HUES6 (cell line): ENCODE measurements at regions not wholly inside any gene's neighbourhood (a gene's known extent, or its start where the extent isn't known, plus 50 kb on each side); places are given as distances from the start of the nearest gene placed in this dataset.

Source experiments
- H3K27ac ChIP-seq: 2 replicates; pipeline ENCODE4 v1.7.0; 2013; ENCODE audit warnings: low read depth, mild to moderate bottlenecking, low read length, inconsistent platforms
- H3K27me3 ChIP-seq: 2 replicates; pipeline ENCODE4 v1.6.1; 2013; ENCODE audit warnings: low read length; ENCODE audit not compliant: control insufficient read depth, insufficient read depth
- H3K36me3 ChIP-seq: 2 replicates; pipeline ENCODE4 v1.6.1; 2013; ENCODE audit warnings: low read length; ENCODE audit not compliant: control insufficient read depth, insufficient read depth
- H3K4me1 ChIP-seq: 2 replicates; pipeline ENCODE4 v1.6.1; 2013; ENCODE audit warnings: low read length; ENCODE audit not compliant: control insufficient read depth, insufficient read depth
- H3K4me3 ChIP-seq: 2 replicates; pipeline ENCODE4 v1.5.1; 2013; ENCODE audit warnings: low read depth, low read length
- H3K9ac ChIP-seq: one replicate; pipeline ENCODE4 v1.6.1; 2013; ENCODE audit warnings: mild to moderate bottlenecking, low read length
- H3K9me3 ChIP-seq: 2 replicates; pipeline ENCODE4 v1.6.1; 2013; ENCODE audit warnings: low read depth, low read length; ENCODE audit not compliant: control insufficient read depth, insufficient read depth

GRCh38 chr11:81869351-81870065 is 864.2 kb downstream of the FAM181B start:
- Histone ChIP-seq H3K36me3 (no peaks in the 10 kb centered on the region), H3K9ac (no peak overlapping the region), H3K4me1 (no peaks in the 10 kb centered on the region), H3K27me3 (no peaks in the 10 kb centered on the region), H3K9me3 (peaks cover 5% of the 10 kb centered on the region; the same call in 1 of the 2 replicates), H3K27ac (no peak overlapping the region), H3K4me3 (no peak overlapping the region)

- Histone ChIP-seq H3K9me3 (peaks cover 5% of the 10 kb centered on the region; the same call in 1 of the 2 replicates), H3K4me1 (no peaks in the 10 kb centered on the region), H3K27me3 (no peaks in the 10 kb centered on the region), H3K9ac (no peak overlapping the region), H3K36me3 (no peaks in the 10 kb centered on the region), H3K27ac (no peak overlapping the region), H3K4me3 (no peak overlapping the region)
These were observed 866.8 kb downstream of the FAM181B start for GRCh38 chr11:81866896-81867295.

- H3K4me1 ChIP-seq: no peaks in the 10 kb centered on the region
- H3K27ac ChIP-seq: no peak overlapping the region
- no peak overlapping the region for H3K4me3 ChIP-seq
- no peaks in the 10 kb centered on the region for H3K36me3 ChIP-seq
- no peak overlapping the region for H3K9ac ChIP-seq
- no peaks in the 10 kb centered on the region for H3K27me3 ChIP-seq
- no peaks in the 10 kb centered on the region for H3K9me3 ChIP-seq
These were observed 876.3 kb downstream of the FAM181B start for GRCh38 chr11:81857386-81857785.

DNA sequence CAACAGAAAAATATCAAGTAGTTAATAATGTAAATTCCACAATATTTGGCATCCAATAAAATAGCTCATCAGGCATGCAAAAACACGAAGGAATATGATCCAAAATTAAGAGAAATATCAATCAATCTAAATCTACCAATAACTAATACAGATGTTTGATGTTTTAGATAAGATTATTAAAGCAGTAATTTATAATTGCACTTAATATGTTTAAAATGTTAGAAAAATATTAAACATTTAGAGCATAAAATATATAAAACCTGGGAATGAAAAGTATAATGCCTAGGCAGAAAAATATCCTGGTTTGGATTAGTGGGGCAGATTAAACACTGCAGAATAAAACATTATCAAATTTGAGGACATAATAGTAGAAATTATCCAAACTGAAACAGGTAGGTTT is 879.9 kb downstream of the FAM181B start:
- Histone ChIP-seq H3K4me1 (no peaks in the 10 kb centered on the region), H3K4me3 (no peak overlapping the region)

DNA sequence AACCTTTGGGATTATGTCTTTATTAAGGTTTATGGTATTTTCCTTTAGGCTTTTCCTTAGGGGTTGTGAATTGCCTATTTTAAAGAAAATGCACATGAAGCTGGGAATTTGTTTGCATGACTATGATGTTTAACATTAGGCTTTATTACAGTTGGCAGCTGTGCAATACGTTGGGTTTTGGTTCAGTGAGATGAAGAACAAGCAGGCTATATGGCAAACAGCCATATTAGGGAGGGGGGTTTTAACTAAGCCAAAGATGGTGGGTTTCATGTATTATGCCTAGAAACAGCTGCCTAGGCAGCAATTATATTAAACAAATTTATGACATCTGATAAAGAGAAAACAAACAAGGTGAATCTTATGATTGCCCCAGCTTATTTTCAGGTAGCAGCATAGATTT is 880.8 kb downstream of the FAM181B start:
- no peaks in the 10 kb centered on the region for H3K9me3 ChIP-seq

More for the DNA sequence above, 879.9 kb downstream of the FAM181B start:
- Histone ChIP-seq H3K27me3 (no peaks in the 10 kb centered on the region), H3K27ac (no peak overlapping the region), H3K9me3 (no peaks in the 10 kb centered on the region), H3K36me3 (no peaks in the 10 kb centered on the region), H3K9ac (no peak overlapping the region)

GRCh38 chr11:81840380-81840779 is 893.3 kb downstream of the FAM181B start:
- Histone ChIP-seq H3K27ac (no peak overlapping the region), H3K4me1 (no peaks in the 10 kb centered on the region), H3K9ac (no peak overlapping the region), H3K9me3 (no peaks in the 10 kb centered on the region), H3K27me3 (no peaks in the 10 kb centered on the region), H3K36me3 (no peaks in the 10 kb centered on the region), H3K4me3 (no peak overlapping the region)

More for the DNA sequence above, 880.8 kb downstream of the FAM181B start:
- Histone ChIP-seq H3K36me3 (no peaks in the 10 kb centered on the region), H3K4me3 (no peak overlapping the region), H3K9ac (no peak overlapping the region), H3K4me1 (no peaks in the 10 kb centered on the region), H3K27me3 (no peaks in the 10 kb centered on the region), H3K27ac (no peak overlapping the region)

DNA sequence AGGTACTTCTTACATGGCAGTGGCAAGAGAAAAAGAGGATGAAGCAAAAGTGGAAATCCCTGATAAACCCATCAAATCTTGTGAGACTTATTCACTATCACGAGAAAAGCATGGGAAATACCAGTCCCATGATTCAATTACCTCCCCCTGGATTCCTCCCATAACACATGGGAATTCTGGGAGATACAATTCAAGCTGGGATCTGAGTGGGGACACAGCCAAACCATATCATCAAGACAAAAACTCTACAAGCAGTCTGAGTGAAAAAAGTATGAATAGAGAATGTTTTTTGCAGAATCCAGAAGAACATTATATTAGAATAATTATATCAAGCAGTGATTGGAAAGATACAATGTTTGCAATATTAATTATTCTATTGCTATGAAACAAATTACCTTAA is 893.7 kb downstream of the FAM181B start:
- H3K4me1 ChIP-seq: no peaks in the 10 kb centered on the region
- H3K27me3 ChIP-seq: no peaks in the 10 kb centered on the region
- H3K27ac ChIP-seq: no peak overlapping the region
- no peaks in the 10 kb centered on the region for H3K36me3 ChIP-seq
- no peak overlapping the region for H3K4me3 ChIP-seq
- H3K9me3 ChIP-seq: no peaks in the 10 kb centered on the region
- no peak overlapping the region for H3K9ac ChIP-seq

GRCh38 chr11:81839016-81839415 is 894.6 kb downstream of the FAM181B start:
- H3K36me3 ChIP-seq: no peaks in the 10 kb centered on the region
- H3K9me3 ChIP-seq: peaks cover 2% of the 10 kb centered on the region; the same call in 1 of the 2 replicates
- no peaks in the 10 kb centered on the region for H3K27me3 ChIP-seq
- H3K27ac ChIP-seq: no peak overlapping the region
- H3K9ac ChIP-seq: no peak overlapping the region
- no peaks in the 10 kb centered on the region for H3K4me1 ChIP-seq
- H3K4me3 ChIP-seq: no peak overlapping the region

- H3K36me3 ChIP-seq: no peaks in the 10 kb centered on the region
- H3K27me3 ChIP-seq: no peaks in the 10 kb centered on the region
- H3K9me3 ChIP-seq: peaks cover 16% of the 10 kb centered on the region; the same call in 1 of the 2 replicates
- no peak overlapping the region for H3K4me3 ChIP-seq
- H3K4me1 ChIP-seq: 0 out of 2 replicates have a peak, but pooled peaks cover 4% of the 10 kb centered on the region
- no peak overlapping the region for H3K27ac ChIP-seq
- H3K9ac ChIP-seq: no peak overlapping the region
These were observed 903.7 kb downstream of the FAM181B start for GRCh38 chr11:81829976-81830375.

DNA sequence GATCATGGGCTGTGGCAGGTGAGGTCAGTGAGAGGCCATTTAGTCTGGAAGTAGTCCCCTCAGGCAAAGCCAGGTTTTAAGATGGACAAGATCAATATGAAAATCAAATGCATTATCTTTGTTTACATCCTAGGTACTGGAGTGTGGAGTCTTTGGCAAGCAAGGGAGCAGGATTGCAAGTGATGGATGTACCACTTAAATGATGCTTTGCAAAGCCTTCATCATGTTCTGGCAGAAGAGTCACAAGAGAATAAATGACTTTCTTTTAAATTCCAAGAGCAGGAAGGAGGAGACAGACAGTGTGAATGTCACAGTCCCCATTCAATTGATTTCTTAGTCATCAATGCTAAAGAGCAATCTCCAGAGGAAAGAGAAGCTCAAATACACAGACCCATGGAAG is 908.3 kb downstream of the FAM181B start:
- H3K27ac ChIP-seq: no peak overlapping the region
- no peak overlapping the region for H3K4me3 ChIP-seq
- H3K36me3 ChIP-seq: no peaks in the 10 kb centered on the region
- no peak overlapping the region for H3K9ac ChIP-seq
- peaks cover 8% of the 10 kb centered on the region for H3K4me1 ChIP-seq
- no peaks in the 10 kb centered on the region for H3K27me3 ChIP-seq
- no peaks in the 10 kb centered on the region for H3K9me3 ChIP-seq

DNA sequence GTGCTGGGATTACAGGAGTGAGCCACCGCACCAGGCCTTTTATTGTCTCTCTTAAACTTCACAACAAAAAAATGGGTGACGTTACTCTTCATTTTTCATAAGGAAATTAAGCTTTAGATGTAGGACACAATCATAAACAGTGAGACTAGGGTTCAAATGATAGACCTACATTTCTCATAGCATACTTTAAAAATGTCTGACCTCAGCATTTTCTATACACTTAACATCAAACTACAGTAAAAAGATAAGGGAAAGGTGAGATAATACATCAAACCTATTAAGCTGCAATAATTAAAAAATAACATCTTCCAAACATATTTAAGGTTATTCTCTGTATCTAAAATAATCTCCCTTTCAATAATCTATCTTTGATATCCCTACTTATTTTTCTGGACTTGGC is 914.2 kb downstream of the FAM181B start:
- Histone ChIP-seq H3K4me1 (peaks cover 12% of the 10 kb centered on the region), H3K36me3 (no peaks in the 10 kb centered on the region), H3K4me3 (no peak overlapping the region), H3K9me3 (no peaks in the 10 kb centered on the region), H3K27me3 (no peaks in the 10 kb centered on the region), H3K27ac (no peak overlapping the region), H3K9ac (no peak overlapping the region)
